Tibial artery (tissue), 4 donors: ENCODE measurements at regions not wholly inside any gene's neighbourhood (a gene's known extent, or its start where the extent isn't known, plus 50 kb on each side); places are given as distances from the start of the nearest gene placed in this dataset.

Source experiments
- DNase-seq, 2 donors: peaks; one replicate each; pipeline ENCODE4 v3.0.0-alpha.2; 2019
- H3K27ac ChIP-seq, 2 donors: fragments of 200-600 bp; sonication (generic) in 1 of 2; 1 replicate in 1 of 2; 2 replicates in 1 of 2; pipeline ENCODE4 v1.5.1; 2018 to 2019; ENCODE audit warnings: mild to moderate bottlenecking in 1 of 2
- H3K27me3 ChIP-seq, 2 donors: fragments of 200-600 bp; sonication (generic) in 1 of 2; one replicate each; pipeline versions ENCODE4 v1.5.1 to v1.6.0; 2016 to 2019
- H3K36me3 ChIP-seq, 3 donors: fragments of 200-600 bp; sonication (generic) in 2 of 3; one replicate each; pipeline ENCODE4 v1.5.1; 2016 to 2019; ENCODE audit warnings: mild to moderate bottlenecking in 2 of 3
- H3K4me1 ChIP-seq, 4 donors: fragments of 200-600 bp; sonication (generic) in 2 of 4; 1 replicate in 3 of 4; 2 replicates in 1 of 4; pipeline ENCODE4 v1.5.1; 2016 to 2019
- H3K4me3 ChIP-seq, 2 donors: fragments of 200-600 bp; sonication (generic) in 1 of 2; 1 replicate in 1 of 2; 2 replicates in 1 of 2; pipeline ENCODE4 v1.5.1; 2018 to 2019; ENCODE audit warnings: mild to moderate bottlenecking in 2 of 2
- H3K9me3 ChIP-seq, 3 donors: fragments of 200-600 bp; sonication (generic) in 1 of 3; one replicate each; pipeline ENCODE4 v1.5.1; 2016 to 2019
- CTCF ChIP-seq, 2 experiments: fragments of 200-600 bp in 1 of 2; fragments of 450-650 bp in 1 of 2; IDR thresholded peaks; one replicate each; pipeline ENCODE4 v1.5.1; 2017 to 2019; ENCODE audit warnings: antibody characterized with exemption in 2 of 2, mild to moderate bottlenecking in 1 of 2, moderate library complexity in 1 of 2
- intact Hi-C: fragments of 100-400 bp; cut with DNase I; formaldehyde crosslinking; loops from one replicate; pipeline ENCODE4 v1.15.0; 2023; ENCODE audit warnings: low total_unique reads

DNA sequence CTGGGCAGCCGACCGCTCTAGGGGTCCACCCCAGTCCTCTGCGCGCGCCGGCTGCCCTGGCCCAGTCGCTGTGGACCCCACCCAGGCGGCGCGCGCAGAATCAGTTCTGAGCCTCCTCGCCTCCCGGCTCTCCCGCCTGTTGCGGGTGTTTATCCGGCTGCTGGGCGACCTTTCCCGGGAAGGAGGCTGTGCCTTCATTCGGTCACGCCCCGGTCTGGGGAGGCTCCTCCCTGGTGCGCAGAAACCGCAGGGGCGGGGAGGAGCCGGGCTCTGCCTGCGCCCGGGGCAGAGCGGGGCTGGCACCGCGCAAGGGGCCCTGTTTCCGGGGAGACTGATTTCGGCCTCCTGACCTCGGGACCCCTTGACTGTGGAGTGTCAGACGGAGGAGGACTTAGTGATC, 80.8 kb upstream of the EYS start:
- H3K4me3 ChIP-seq = no peak overlapping the region
- no peaks in the 10 kb centered on the region for H3K27me3 ChIP-seq
- no peak for DNase-seq
- TF ChIP-seq CTCF (IDR thresholded peaks at IDR 0.05) = no peak
- intact Hi-C loops = no loop called here
- no peak overlapping the region for H3K27ac ChIP-seq
- peaks cover 0 to 4% (median 0%) of the 10 kb centered on the region in 3 donors for H3K9me3 ChIP-seq
- H3K36me3 ChIP-seq = no peaks in the 10 kb centered on the region
- no peaks in the 10 kb centered on the region for H3K4me1 ChIP-seq

GRCh38 chr6:65786815-65787214, 79.8 kb upstream of the EYS start:
- Histone ChIP-seq H3K4me3 (no peak overlapping the region), H3K9me3 (peaks cover 0 to 4% (median 0%) of the 10 kb centered on the region in 3 donors), H3K27ac (no peak overlapping the region), H3K4me1 (no peaks in the 10 kb centered on the region), H3K36me3 (no peaks in the 10 kb centered on the region), H3K27me3 (no peaks in the 10 kb centered on the region)
- no peak for TF ChIP-seq CTCF (IDR thresholded peaks at IDR 0.05)
- no peak for DNase-seq
- intact Hi-C loops = no loop called here

DNA sequence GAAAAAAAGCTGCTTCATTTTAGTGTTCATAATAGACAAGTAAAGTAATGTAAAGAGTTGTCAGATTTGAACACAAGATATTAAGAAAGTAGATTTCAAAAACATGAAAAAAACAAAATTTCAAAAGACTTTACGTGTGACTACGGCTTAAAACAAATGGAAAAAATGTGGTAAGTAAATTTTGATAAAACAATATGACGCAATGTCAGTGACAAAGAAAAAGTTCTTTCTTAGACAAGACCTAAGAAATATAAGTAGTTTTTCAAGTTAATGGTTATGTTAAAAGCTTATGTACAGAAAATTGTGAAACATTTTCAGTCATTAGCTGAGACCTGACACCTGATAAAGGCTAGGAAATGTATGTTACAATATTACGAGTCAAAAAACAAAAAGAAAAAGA, 73.7 kb upstream of the EYS start:
- intact Hi-C loops = no loop called here
- Histone ChIP-seq H3K27ac (no peak overlapping the region), H3K36me3 (no peaks in the 10 kb centered on the region), H3K27me3 (no peaks in the 10 kb centered on the region), H3K4me3 (no peak overlapping the region), H3K4me1 (no peaks in the 10 kb centered on the region), H3K9me3 (no peaks in the 10 kb centered on the region)
- DNase-seq = no peak
- no peak for TF ChIP-seq CTCF (IDR thresholded peaks at IDR 0.05)

- no peaks in the 10 kb centered on the region for H3K36me3 ChIP-seq
- TF ChIP-seq CTCF (IDR thresholded peaks at IDR 0.05) = no peak
- H3K27ac ChIP-seq = no peak overlapping the region
- no peaks in the 10 kb centered on the region for H3K4me1 ChIP-seq
- H3K27me3 ChIP-seq = no peaks in the 10 kb centered on the region
- intact Hi-C loops = no loop called here
- DNase-seq = no peak
- no peak overlapping the region for H3K4me3 ChIP-seq
- no peaks in the 10 kb centered on the region for H3K9me3 ChIP-seq
Measured at GRCh38 chr6:65776332-65776731, 69.3 kb upstream of the EYS start.

DNA sequence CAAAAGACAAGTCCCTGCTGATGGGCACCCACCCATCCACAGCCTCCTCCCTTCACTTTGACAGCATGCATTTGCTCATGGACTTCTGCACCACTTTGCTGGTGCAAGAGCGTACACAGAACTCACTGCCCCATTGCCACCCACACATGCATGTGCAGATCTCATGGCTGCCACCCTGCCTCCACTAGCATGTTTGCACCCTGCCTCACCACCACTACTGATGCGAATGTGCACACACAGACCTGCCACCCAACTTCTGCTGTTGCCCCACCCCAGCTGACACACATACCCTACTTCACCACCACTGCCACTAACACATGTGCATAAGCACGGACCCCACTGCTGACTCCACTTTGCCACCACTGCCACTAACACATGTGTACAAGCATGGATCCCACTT, 64.9 kb upstream of the EYS start:
- no peak for DNase-seq
- TF ChIP-seq CTCF (IDR thresholded peaks at IDR 0.05) = no peak
- Histone ChIP-seq H3K36me3 (no peaks in the 10 kb centered on the region), H3K27me3 (no peaks in the 10 kb centered on the region), H3K27ac (no peak overlapping the region), H3K4me3 (no peak overlapping the region), H3K4me1 (no peaks in the 10 kb centered on the region), H3K9me3 (no peaks in the 10 kb centered on the region)
- intact Hi-C loops = no loop called here

- no peak for TF ChIP-seq CTCF (IDR thresholded peaks at IDR 0.05)
- H3K9me3 ChIP-seq = no peaks in the 10 kb centered on the region
- H3K36me3 ChIP-seq = no peaks in the 10 kb centered on the region
- DNase-seq = no peak
- H3K27me3 ChIP-seq = no peaks in the 10 kb centered on the region
- intact Hi-C loops = no loop called here
- H3K27ac ChIP-seq = no peak overlapping the region
- no peaks in the 10 kb centered on the region for H3K4me1 ChIP-seq
- no peak overlapping the region for H3K4me3 ChIP-seq
Measured at GRCh38 chr6:65761890-65762289, 54.9 kb upstream of the EYS start.
